22Rv1 (cell line): ENCODE measurements at regions not wholly inside any gene's neighbourhood (a gene's known extent, or its start where the extent isn't known, plus 50 kb on each side); places are given as distances from the start of the nearest gene placed in this dataset.

ENCODE experiments used
- H3K27ac ChIP-seq: fragments of 450-650 bp; 2 replicates; pipeline ENCODE4 v1.5.1; 2017
- ZFX ChIP-seq: fragments of 450-650 bp; IDR thresholded peaks from 2 replicates; pipeline ENCODE4 v1.6.1; 2017; ENCODE audit warnings: antibody characterized with exemption, borderline replicate concordance
- TF ChIP-seq, protein P1 (sequence below): fragments of 450-650 bp; IDR thresholded peaks from 2 replicates; pipeline ENCODE4 v1.5.1; 2017; ENCODE audit warnings: mild to moderate bottlenecking

DNA sequence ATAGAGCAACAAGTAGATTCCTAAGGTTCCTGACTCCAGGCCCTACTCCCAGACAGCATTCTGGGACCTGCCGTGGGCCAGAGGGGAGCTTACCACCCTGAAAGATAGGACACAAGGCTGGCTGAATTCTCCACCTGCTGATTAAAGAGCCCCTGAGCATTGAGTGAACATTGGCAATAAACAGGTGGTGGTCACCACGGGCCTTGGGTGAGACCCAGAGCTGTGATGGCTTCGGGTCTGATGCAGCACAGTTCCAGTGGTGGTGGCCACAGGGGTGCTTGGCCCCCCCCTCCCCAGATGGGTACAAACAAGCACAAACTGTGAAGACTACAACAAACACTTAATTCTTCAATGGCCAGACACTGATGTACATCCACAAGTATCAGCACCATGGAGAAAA is 444.6 kb downstream of the GASK1B start:
- H3K27ac ChIP-seq: no peak overlapping the region
- no peak for TF ChIP-seq ZFX
- TF ChIP-seq, protein P1, sequence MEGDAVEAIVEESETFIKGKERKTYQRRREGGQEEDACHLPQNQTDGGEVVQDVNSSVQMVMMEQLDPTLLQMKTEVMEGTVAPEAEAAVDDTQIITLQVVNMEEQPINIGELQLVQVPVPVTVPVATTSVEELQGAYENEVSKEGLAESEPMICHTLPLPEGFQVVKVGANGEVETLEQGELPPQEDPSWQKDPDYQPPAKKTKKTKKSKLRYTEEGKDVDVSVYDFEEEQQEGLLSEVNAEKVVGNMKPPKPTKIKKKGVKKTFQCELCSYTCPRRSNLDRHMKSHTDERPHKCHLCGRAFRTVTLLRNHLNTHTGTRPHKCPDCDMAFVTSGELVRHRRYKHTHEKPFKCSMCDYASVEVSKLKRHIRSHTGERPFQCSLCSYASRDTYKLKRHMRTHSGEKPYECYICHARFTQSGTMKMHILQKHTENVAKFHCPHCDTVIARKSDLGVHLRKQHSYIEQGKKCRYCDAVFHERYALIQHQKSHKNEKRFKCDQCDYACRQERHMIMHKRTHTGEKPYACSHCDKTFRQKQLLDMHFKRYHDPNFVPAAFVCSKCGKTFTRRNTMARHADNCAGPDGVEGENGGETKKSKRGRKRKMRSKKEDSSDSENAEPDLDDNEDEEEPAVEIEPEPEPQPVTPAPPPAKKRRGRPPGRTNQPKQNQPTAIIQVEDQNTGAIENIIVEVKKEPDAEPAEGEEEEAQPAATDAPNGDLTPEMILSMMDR: no peak

DNA sequence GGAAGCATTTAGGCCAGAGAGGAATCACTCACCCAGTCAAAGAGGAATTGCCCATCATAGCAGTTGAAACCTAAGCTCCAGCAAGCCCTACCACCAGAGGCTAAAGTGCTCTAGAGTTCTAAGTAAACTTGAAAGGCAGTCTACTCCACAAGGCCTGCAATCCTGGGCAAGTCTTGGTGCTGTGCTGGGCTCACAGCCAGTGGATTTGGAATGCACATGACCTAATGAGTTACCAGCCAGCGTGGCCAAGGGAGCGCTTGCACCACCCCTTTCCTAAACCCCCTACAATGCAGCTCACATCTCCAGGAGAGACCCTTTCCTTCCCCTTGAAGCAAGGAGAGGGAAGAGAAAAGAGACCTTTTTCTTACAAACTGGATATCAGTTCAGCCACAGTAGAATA is 445.7 kb downstream of the GASK1B start:
- H3K27ac ChIP-seq: no peak overlapping the region
- TF ChIP-seq, protein P1: no peak
- TF ChIP-seq ZFX: no peak

DNA sequence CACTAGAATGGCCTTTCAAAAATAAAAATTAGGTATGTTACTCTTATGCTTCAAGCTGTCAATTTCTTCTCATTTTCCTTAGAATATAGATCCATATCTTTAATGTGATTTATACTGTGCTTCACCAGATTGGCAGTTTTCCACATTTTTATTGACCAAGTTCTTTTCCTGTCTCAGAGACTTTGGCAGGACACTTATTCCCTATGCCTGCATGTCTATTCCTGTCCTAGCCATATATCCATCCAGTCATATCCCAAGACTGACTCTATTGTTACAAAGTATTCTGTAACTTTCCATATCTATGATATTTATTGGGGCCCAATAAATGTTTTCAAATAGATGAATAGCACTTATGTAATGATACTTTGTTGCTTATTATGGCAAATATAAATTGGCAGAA is 450.7 kb downstream of the GASK1B start:
- no peak overlapping the region for H3K27ac ChIP-seq
- TF ChIP-seq, protein P1: no peak
- TF ChIP-seq ZFX: no peak

DNA sequence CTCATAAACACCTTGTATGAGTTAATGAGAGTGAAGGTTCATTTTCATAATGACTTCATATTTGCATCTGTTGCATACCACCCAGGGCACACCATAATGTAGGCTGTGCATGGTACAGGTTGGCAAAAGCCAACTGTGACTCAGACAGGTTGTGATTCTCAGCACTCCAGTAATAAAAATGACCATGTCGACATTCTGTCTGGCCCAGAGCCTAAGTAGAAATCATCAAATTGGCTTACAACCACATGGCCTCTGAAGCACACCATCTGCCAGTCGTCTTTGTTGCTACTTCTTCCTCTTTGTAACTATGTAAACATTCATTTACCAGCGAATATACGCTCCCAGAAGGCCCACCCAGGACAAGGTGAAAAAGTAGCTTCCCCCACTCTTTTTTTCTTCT is 459.5 kb downstream of the GASK1B start:
- no peak overlapping the region for H3K27ac ChIP-seq

DNA sequence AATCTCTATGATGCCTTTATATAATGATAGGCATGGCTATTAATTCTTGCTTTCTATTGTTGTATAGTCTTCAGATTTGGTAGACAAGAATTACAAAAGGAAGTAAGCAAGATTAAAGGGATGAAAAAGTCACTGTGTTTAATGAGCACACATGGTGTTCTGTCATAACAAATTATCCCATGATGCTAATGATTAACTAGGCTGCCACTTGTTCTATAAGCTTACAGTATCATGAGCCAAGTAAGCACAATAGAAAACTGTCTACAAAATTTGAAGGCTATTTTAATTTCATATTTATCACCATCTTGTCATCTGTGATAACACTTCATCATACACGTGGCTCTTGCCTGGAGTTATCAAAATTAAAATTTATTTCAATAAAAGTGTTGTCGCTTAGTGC is 466.7 kb downstream of the GASK1B start:
- no peak overlapping the region for H3K27ac ChIP-seq
- TF ChIP-seq ZFX: no peak
- TF ChIP-seq, protein P1: no peak

More for the DNA sequence above, 459.5 kb downstream of the GASK1B start:
- TF ChIP-seq, protein P1: no peak
- no peak for TF ChIP-seq ZFX

DNA sequence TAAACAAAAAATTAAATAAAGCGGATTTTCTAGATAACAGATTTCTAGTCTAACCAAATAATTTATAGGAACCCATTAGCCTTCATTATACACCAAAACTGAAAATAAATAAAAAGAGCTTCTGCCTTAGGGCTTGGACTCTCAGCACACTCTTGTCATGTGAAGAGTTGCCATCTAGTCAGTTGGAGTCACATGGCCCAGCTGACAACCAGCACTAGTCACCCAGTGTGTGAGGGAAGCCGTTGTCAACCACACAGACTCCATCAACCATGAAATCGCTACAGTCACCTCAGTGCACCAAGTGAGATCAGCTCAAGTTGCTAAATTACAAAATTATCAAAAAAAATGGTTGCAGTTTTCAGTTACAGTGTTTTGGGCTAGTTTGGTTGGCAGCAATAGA is 470.0 kb downstream of the GASK1B start:
- TF ChIP-seq, protein P1: no peak
- no peak for TF ChIP-seq ZFX
- H3K27ac ChIP-seq: no peak overlapping the region

DNA sequence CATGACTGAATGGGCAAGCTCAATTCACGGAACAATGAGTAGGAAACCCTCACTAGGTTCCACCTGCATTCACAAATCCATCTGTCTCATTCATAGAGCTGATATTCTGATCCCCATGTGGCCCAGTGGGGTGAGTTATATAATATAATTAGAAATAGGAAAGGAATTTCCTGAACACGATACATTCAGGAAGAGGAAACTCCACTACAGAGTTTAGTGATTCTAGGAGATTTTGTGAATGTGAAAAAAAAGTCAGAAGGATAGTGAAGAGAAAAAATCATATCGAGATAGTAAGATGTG is 471.2 kb downstream of the GASK1B start:
- H3K27ac ChIP-seq: no peak overlapping the region
- no peak for TF ChIP-seq ZFX
- TF ChIP-seq, protein P1: no peak
